DND-41 (cell line): ENCODE measurements at regions not wholly inside any gene's neighbourhood (a gene's known extent, or its start where the extent isn't known, plus 50 kb on each side); places are given as distances from the start of the nearest gene placed in this dataset.

ENCODE experiments used
- CTCF ChIP-seq: IDR thresholded peaks from 2 replicates; pipeline ENCODE4 v1.5.1; 2012; ENCODE audit warnings: borderline replicate concordance, low read length, moderate library complexity, mild to moderate bottlenecking; ENCODE audit not compliant: poor library complexity, severe bottlenecking; ENCODE audit errors: extremely low read depth
- EZH2 ChIP-seq: IDR thresholded peaks from 3 replicates; pipeline ENCODE4 v1.6.1; 2012; ENCODE audit warnings: borderline replicate concordance, low read depth, mild to moderate bottlenecking, moderate library complexity, low read length, inconsistent platforms; ENCODE audit not compliant: severe bottlenecking

GRCh38 chr1:224554056-224554455 lies 62.1 kb upstream of the CNIH3 start:
- TF ChIP-seq EZH2: no peak
- no peak for TF ChIP-seq CTCF
